ENCODE measurements at regions not wholly inside any gene's neighbourhood (a gene's known extent, or its start where the extent isn't known, plus 50 kb on each side); places are given as distances from the start of the nearest gene placed in this dataset.

DNA sequence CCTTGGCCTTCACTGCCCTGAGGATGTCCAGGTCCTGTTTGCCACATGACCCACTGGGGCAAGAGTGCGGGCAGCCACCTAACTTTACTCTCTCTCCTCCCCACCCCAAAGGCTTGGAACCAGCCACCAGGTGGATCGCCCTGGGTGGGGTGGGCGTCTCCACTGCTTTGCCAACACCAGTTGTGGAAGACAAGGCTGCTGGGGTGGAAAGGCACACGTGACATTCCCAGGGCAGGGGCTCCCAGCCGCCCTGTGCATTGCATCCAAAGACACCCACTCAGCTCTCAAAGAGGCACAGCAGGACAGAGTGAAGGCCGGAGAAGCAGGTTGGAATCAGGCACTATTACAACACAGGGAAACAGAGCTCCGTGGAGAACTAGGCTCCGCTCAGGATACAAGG, 162.2 kb downstream of the OLFM1 start:
- POLR2A ChIA-PET = no interaction called here
- CTCF ChIA-PET = no interaction called here

DNA sequence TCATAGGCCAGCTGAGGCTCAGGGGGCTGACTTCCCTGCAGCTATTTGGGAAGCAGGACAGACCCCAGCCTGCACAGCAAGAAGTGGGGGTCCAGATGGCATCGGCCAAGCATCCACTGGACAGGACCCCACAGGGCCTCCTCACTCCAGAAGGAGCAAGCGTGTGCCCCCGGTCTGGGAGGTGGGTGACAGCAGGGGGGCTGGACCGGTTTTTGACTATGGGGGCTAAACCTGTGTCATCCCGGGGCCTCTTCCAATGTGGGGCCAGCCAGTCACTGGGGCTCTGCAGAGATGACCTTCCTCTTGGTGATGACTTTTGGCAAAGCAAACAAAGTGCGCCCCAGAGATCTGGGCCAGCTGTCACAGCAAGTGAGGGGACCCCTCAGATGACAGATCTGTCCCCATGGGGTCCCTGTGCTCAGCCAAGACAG, 163.9 kb downstream of the OLFM1 start:
- ChIA-PET CTCF (no interaction called here), POLR2A (no interaction called here)

DNA sequence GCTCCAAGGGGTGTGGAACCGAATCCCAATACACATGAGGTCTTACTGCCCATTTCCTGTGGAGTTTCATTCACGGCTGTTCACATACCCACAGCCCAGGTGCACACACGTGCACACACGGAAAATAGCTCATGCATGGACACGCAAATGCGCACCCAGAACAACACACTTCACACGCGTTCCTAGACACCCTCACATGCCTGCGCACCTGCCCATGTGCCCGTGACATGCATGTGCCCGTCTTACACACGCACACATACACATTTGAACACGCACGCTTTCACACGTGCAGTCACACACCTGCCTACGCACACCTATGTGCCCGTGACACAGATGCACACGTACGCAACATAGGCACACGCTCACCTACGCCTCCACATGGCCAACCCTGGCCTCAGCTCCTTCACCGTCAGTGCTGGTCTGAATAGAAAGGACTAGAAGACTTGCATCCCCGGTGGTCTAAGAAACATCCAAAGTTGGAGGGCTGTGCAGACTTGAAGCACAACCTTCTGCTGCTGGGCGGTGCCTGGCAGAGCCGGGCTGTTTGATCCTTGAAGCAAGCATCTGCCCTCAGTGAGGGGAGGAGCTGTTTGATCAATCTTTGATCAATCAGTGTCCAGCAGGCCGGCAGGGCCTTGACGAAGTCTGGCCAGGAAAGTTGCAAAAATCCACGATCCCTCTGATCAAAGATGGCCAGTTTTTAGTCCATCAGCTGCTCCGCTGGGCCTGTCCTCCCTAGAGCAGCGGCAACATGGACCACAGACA, 164.7 kb downstream of the OLFM1 start:
- CTCF ChIA-PET = no interaction called here
- POLR2A ChIA-PET = no interaction called here

DNA sequence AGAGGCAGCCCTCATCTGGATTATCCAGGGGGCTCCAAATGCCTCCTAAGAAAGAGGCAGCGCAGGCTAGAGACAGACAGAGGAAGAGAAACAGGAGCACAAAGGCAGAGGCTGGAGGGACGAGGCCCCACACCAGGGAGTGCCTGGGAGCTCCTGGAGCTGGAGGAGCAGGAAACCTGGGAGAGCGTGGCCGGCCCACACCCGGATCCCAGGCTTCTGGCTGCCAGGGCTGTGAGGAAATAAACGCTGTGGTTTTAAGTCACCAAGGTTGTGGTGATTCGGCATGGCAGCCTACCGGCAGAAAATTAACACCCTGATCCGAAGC, 165.5 kb downstream of the OLFM1 start:
- CTCF ChIA-PET = no interaction called here
- POLR2A ChIA-PET = no interaction called here

DNA sequence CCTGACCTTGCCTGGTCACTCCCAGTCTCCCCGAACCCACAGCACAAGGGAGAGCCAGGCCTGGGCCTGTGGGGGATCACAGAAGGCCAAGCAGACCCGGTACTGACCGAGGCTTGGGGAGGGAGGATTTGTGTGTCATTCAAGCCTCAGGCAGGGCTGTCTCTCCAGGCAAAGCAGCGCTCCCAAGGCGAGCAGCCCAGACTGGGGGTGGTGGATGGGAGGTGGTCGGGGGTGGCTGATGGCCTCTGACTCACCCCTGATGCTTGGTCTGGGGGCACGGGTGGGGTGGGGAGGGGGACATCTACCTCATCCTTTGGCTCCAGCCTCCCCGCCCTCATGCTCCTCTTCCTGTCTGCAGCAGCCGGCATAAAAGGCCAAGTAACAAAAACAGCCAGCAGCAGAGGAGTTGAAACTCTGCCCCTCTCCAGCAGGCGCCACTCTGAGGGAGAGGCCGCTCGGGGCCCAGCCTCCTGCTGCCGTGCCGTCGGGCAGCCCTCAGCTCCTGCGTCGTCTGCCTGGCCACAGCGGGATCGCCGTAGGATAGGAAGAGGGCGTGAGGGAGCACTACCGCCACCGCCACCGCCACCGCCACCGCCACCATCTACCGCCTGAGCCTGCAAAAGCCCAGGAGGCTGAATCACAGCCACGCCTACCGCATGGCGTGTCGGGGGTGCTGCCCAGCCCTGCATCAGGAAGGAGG, 166.0 kb downstream of the OLFM1 start:
- ChIA-PET CTCF (no interaction called here), POLR2A (no interaction called here)

DNA sequence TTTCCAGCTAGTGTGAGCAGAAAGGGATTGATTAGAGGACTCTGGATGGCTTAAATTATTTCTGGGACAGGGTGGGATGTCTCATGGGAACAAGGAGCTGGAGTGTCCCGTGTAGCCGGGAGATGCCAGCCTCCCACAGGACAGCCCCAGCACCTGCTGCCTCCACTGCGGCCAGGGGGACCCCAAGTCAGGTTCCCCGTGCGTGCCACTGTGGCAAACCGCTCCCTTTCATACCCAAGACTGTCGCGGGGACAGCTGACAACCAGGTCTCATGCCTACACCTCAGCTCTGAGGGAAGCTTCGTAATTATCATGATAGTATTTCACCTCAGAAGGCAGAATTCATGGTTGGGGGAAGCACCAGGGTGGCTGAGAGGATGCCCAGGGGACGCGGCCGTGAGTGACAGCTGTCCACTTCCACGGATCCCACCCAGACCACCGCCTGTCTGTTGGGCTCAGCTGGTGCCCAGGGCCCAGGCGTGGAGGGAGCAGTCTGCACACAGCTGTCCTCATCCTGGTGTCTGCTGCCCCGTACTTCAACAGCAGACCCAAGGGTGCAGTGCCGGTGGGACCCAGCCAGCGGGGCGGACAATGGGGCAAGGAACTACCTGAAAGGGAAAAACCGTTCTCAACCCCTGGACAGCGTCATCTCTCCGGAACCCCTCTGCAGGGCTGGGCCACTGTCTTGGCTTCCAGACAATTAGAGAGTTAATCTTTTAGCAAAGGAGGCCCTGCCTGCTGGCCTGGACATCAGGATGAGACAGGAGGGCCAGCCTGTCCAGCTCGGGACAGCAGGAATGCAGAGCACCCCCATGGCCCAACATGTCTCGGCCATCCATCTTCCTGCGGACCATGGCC, 166.9 kb downstream of the OLFM1 start:
- CTCF ChIA-PET = no interaction called here
- POLR2A ChIA-PET = no interaction called here

DNA sequence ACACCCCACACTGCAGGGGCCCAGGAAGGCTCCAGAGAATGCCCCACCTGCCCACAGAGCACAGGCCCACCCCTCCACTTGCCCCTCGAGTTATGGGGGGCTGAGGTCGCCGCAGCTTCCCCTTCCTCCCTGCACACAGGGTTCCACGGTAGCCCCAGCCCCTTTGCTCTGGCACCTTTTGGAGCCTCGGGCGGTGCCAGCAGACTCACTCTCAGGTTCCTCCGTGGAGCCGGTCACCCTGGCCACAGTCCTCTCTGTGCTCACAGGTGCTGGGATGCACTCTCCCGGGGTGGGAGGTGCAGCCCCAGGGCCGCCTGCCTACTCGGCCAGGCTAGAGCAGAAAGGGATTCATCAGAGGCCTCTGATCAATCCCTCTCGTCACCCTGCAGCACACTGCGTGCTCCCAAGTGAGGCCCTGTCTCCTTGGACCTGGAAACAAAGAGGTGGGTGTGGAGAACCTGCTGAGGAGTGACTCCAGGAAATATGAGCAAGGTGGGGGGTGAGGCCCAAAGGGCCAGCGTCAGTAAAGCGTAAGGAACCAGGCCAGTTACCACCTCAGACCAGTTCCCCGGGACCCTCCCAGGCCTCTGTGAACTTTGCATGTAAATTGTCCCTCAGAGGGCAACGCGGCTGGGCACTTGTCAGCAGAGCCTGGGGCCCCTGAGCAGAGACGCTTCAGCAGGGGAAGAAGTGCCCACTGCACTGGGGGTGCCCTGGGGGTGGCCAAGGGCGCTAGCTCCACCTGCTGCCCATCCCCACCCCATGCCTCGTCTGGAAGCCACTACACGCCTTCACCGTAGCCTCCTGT, 167.8 kb downstream of the OLFM1 start:
- ChIA-PET POLR2A (no interaction called here), CTCF (no interaction called here)

DNA sequence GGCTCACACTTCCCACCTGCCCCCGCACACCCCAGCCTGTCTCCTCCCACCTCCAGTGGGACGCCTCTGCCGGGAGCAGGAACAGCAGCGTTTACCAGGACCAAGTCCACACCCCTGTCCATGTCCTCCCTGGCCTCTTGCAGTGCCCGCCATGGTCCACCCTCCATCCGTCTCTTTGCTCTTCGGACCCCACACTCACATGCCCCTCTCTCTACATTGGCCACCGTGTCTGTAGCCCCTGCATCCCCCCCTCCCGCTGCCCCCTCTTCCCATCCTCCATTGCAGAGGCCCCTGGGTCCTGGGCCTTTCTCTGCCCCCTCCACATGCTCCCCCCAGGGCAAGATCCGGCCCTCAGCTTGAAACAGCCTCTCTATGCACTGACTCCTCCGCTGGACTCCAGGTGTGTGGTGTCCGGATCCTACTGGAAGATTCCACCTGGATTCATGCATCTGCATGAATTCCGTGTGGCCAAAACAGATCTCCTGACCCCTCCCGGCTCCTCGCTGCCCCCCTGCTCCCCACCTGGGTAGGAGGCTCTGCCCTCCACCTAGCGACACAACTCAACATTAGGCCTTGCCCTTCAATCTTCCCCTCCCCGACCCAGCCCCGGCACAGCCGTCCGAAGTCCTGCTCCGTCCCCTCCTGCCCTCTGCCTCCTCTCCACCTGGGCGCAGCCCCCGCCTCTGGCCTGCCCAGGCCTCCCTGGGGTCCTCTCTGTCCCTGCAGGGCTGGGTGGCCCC, 168.5 kb downstream of the OLFM1 start:
- ChIA-PET CTCF (no interaction called here), POLR2A (no interaction called here)

DNA sequence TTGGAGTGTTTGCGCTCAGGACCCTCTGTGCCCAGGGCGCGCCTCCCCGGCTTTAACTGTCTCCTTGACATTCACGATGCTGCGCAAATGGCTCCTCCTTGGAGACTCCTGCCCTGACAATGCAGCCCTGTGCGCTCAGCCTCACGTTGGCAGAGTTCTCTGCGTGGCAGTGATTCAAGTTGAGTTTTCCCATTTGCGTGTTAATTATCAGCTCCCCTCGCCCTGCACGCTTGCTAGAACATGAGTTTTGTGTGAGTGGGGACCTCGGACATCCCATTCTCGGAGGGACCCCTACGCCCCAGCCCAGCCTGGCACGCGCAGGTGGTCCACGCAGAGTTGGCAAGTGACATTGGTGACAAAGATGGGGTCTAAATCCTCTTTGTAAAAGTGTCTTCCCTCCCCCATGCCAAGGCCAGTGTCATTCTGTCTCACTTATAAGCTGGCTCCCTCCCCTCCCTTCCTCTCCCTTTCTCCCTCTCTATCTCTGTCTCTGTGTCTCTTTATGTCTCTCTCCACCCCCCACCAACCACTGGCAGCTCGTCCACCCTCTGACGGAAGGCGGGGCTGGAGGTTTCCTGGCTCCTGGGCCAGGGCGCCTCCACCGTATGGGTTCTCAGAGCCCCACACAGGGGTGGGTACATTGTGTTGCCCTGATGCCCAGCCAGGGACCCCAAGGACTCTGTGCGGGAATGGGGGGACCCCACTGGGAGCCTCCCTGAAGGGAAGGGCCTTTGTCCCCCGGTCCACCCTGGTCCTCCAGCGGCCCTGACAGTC, 169.3 kb downstream of the OLFM1 start:
- ChIA-PET CTCF (no interaction called here), POLR2A (no interaction called here)

DNA sequence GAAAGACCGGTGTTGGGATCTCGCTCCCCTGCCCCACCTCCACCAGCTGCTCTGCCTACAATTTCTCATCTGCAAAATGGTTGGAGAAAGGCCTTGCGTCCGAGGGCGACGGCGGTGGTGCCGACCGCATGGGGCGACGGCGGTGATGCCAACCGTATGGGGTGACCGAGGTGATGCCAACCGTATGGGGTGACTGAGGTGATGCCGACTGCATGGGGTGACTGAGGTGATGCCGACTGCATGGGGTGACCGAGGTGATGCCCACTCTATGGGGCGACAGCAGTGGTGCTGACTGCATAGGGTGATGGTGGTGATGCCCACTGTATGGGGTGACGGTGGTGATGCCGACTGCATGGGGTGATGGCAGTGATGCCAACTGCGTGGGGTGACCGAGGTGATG, 171.0 kb downstream of the OLFM1 start:
- ChIA-PET POLR2A (no interaction called here), CTCF (no interaction called here)

DNA sequence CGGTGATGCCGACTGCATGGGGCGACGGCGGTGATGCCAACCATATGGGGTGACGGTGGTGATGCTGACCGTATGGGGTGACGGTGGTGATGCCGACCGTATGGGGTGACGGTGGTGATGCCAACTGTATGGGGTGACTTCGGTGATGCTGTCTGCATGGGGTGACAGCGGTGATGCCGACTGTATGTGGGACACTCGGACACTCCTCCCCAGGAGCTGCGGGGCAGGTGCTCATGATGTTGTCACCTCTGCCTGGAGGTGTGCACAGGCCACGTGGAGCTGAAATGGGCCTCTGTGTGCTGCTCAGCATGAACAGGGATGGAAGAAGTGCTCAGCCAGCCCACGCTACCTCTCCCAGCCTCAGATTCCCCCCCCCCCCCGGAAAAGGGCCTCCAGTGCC, 171.8 kb downstream of the OLFM1 start:
- CTCF ChIA-PET = no interaction called here
- POLR2A ChIA-PET = no interaction called here

DNA sequence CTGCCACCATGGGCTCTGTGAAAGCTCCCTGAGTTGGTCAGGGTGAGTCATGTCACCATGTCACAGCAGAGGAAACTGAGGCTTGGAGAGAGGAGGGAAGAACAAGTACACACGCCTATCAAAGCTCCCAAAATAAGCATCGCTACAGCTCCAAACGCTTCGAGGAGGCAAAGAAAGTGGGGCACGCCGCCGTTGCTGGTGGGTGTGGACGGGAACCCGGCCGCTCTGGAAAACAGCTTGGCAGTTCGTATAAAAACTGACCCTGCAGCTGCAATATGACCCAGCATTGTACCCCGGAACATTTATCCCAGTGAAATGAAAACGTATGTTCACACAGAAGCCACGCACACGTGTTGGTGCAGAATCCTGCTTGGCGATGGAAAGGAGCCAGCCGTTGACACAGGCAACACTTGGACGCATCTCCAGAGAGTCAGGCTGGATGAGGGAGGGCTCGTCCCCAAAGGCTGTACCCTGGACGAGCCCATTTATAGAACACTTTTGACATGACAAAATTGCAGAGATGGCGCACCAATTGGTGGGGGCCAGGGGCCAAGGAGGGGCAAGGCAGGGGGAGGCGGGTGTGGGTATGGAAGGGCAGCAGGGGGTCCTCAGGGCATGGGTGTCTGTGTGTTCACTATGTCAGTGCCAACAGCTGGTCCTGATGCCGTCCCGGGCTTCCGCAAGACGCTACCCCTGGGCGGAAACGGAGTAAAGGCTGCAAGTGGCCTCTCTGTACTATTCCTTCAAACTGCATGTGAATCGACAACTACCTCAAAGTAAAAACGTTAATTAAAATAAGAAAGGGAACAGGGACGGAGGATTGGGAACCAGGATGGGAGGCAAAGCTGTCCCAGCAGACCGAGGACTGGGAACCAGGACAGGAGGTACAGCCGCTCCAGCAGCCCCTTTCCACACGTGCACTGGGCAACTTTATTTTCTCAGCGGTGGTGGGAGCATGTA, 173.0 kb downstream of the OLFM1 start:
- CTCF ChIA-PET = no interaction called here

DNA sequence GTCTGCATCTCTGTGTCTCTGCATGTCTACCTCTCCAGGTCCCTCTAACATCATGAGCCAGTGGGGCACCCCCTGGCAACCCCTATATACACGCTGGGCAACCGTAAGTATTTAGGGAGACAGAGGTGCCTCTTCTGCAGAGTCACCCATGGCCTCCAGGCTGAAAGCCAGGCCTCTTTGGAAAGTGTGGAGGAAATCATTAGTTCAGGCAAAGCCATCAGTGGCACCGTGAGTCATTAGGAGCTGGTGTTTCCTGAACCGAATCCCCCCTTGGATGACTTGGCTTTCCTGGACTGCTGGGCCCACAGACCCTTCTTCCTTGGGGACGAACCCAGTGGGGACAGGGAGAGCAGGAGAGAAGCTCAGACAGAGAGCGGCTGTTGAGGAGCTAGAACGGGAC, 174.8 kb downstream of the OLFM1 start:
- POLR2A ChIA-PET = no interaction called here
- CTCF ChIA-PET = no interaction called here

More for the DNA sequence above, 173.0 kb downstream of the OLFM1 start:
- POLR2A ChIA-PET = no interaction called here

DNA sequence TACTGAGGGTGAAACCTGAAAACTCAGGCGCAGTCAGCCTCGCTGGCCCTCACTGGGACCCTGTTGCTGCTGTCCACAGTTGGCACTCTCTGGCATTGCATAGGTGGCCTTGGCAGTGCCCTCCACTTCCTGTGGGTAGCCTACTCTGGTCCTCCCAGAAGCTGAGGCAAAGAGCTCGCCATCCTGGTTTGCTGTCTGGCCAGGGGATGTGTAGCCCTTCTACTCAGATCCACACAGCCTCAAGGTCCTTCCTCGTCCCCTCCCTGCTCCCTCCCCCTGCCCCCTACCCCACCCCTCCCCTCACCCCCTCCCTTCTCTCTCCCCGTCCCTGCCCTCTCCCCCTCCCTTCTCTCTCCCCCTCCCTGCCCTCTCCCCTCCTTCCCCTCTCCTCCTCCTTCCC, 176.0 kb downstream of the OLFM1 start:
- POLR2A ChIA-PET = no interaction called here
- CTCF ChIA-PET = no interaction called here

DNA sequence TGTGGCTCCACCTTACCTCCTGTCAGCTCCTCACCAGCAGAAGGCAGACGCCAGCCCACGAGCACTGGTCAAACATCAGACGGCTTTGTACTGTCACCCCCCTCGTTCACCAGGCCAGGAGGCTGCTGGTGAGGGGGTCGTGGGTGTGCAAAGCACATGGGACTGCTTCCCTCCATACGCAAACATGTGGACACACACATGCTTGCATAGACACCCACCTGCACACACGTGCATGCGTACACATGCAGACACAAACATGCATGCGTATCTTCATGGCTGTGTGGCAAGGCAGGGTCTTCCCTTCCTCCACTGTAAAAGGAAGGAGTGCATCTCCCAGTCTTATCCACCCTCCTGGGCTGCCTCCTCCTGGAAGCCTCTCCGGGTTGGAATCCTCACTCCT, 178.5 kb downstream of the OLFM1 start:
- ChIA-PET CTCF (no interaction called here), POLR2A (no interaction called here)

DNA sequence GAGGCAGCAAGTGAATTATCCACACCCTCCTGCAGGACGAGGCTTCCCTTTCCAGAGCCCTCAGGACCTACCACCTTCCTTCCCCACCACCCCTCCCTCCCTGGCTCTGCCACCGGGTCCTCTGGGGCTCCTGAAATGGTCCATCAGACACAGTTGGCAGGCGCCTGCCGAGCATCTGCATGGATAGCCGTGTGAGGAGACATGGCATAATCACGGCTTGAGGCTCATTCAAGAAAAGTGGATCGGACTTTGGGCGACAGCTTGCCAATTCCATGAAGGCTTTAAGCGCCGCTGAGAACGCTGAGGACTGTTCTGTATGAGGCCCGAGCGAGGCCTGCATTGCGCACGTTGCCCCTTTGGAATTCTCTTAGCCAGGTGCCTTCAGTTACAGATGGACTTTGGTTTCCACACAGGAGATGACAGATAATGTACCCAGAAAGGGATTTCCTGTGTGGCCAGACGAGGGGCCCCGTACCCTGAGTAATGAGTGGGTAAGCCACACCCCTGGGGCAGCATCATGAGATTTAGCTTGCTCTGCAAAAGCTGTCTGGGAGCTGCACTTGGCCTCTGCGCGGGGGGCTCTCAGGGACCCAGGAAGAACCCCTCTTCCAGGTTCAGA, 179.8 kb downstream of the OLFM1 start:
- ChIA-PET POLR2A (no interaction called here), CTCF (no interaction called here)

DNA sequence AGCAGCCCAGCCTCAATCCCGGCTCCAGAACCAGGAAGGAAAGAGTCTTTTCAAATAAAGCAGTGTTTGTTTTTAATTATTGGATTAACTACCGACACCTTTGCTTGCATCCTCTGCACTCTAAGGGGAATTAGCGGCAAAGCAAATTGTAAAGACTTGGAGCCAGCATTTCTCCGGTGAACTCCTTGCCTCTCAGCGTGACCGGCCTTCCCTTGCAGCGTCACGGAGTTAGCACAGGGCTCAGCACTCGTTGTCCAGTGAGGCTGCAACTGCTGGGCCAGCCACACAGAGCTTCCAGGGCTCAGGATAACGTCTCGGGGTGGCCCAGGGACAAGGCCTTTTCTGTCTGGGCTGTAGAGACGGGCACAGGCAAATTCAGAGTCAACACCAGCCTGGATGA, 180.6 kb downstream of the OLFM1 start:
- CTCF ChIA-PET = no interaction called here
- POLR2A ChIA-PET = no interaction called here

DNA sequence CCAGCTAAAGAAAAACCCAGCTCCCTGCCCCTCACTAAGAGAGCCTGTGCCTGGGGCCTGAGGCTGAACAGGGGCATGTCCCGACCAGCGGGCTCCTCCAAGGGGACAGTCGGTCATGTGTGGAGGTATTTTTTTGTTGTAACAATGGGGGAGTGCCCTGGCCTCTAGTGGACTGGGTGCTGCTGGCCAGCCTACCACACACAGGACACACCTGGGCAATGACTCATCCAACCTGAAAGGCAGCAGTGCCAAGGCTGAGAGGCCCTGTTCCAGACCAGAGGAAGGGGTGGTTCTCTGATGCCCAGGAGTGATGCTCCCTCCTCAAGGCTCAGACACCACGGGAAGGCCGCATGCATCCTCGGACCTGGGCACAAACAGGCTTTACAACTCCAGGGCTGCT, 181.5 kb downstream of the OLFM1 start:
- CTCF ChIA-PET = no interaction called here
- POLR2A ChIA-PET = no interaction called here

Measured in activated CD8-positive, alpha-beta memory T cell treated with anti-CD3 and anti-CD28 coated beads for 36 hours (primary cell).